CD4-positive, alpha-beta T cell (primary cell): ENCODE measurements at regions not wholly inside any gene's neighbourhood (a gene's known extent, or its start where the extent isn't known, plus 50 kb on each side); places are given as distances from the start of the nearest gene placed in this dataset.

Experiments
- ATAC-seq: fragments of 200-7000 bp; cut with Tn5 transposase; one replicate; pipeline ENCODE4 v1.10.0; 2022; ENCODE audit warnings: mild to moderate bottlenecking; ENCODE audit not compliant: poor library complexity
- CTCF ChIA-PET: fragments of 350-600 bp; sonication (Branson Sonifier 250); formaldehyde crosslinking; loops from one replicate; lab custom pipeline; 2021; ENCODE audit warnings: antibody characterized with exemption, inconsistent platforms; lab: Charles Lee
- POLR2A ChIA-PET: fragments of 350-600 bp; sonication (Branson Sonifier 250); formaldehyde crosslinking; loops from one replicate; lab custom pipeline; 2021; ENCODE audit warnings: antibody characterized with exemption, inconsistent platforms; lab: Charles Lee
- DNase-seq, 14 experiments: peaks; one replicate each; pipeline ENCODE4 v3.0.0-alpha.2; 2013 to 2020; ENCODE audit warnings: mixed read lengths in 2 of 14
- H3K27ac ChIP-seq, 2 donors: one replicate each; pipeline versions ENCODE4 v1.5.1 to v1.7.0; 2013; ENCODE audit warnings: low read length in 2 of 2, low read depth in 1 of 2, mild to moderate bottlenecking in 1 of 2
- H3K27me3 ChIP-seq, 2 experiments: 1 replicate in 1 of 2; 2 replicates in 1 of 2; pipeline versions ENCODE4 v1.6.1 to v1.7.0; 2013; ENCODE audit warnings: low read length in 2 of 2, control low read depth in 1 of 2, mild to moderate bottlenecking in 1 of 2, moderate library complexity in 1 of 2; ENCODE audit not compliant: insufficient read depth in 2 of 2, control insufficient read depth in 1 of 2
- H3K36me3 ChIP-seq: one replicate; pipeline ENCODE4 v1.6.1; 2013; ENCODE audit warnings: low read length, control low read depth; ENCODE audit not compliant: insufficient read depth
- H3K4me1 ChIP-seq: one replicate; pipeline ENCODE4 v1.6.1; 2013; ENCODE audit warnings: low read length, control low read depth; ENCODE audit not compliant: insufficient read depth
- H3K4me3 ChIP-seq: one replicate; pipeline ENCODE4 v1.5.1; 2013; ENCODE audit warnings: mild to moderate bottlenecking, low read length, moderate library complexity
- H3K9me3 ChIP-seq, 2 experiments: 1 replicate in 1 of 2; 2 replicates in 1 of 2; pipeline versions ENCODE4 v1.6.1 to v1.7.0; 2013; ENCODE audit warnings: low read length in 2 of 2, mild to moderate bottlenecking in 2 of 2, control low read depth in 1 of 2, moderate library complexity in 1 of 2; ENCODE audit not compliant: control insufficient read depth in 1 of 2, insufficient read depth in 1 of 2
- H3K27ac Mint-ChIP-seq: one replicate; pipeline ENCODE4 v1.8.0; 2020; ENCODE audit warnings: mixed read lengths
- H3K27me3 Mint-ChIP-seq: one replicate; pipeline ENCODE4 v1.8.0; 2021; ENCODE audit warnings: mixed read lengths
- H3K36me3 Mint-ChIP-seq: one replicate; pipeline ENCODE4 v1.8.0; 2021; ENCODE audit warnings: low read depth, mixed read lengths
- H3K4me1 Mint-ChIP-seq: one replicate; pipeline ENCODE4 v1.8.0; 2021; ENCODE audit warnings: low read depth, mixed read lengths
- H3K4me3 Mint-ChIP-seq: one replicate; pipeline ENCODE4 v1.8.0; 2020; ENCODE audit warnings: mild to moderate bottlenecking, mixed read lengths
- H3K9me3 Mint-ChIP-seq: one replicate; pipeline ENCODE4 v1.8.0; 2020; ENCODE audit warnings: mixed read lengths
- CTCF ChIP-seq: fragments of 200-600 bp; IDR thresholded peaks from one replicate; pipeline ENCODE4 v1.8.0; 2022; ENCODE audit warnings: antibody characterized with exemption, mild to moderate bottlenecking
- intact Hi-C, 2 experiments: fragments of 100-400 bp; cut with DNase I in 1 of 2; cut with micrococcal nuclease in 1 of 2; formaldehyde crosslinking; loops; one replicate each; pipeline versions ENCODE4 v1.15.1 to v1.9.0; 2023 to 2025; cut with DNase I, micrococcal nuclease

GRCh38 chr14:76595266-76595665 lies 166.0 kb upstream of the VASH1 start:
- Mint-ChIP-seq H3K4me1 (no peaks in the 10 kb centered on the region), H3K4me3 (no peak overlapping the region), H3K9me3 (no peaks in the 10 kb centered on the region), H3K27ac (no peak overlapping the region), H3K27me3 (peaks cover 39% of the 10 kb centered on the region), H3K36me3 (no peaks in the 10 kb centered on the region)
- Histone ChIP-seq H3K27ac (no peak overlapping the region), H3K27me3 (peaks cover 2 to 12% of the 10 kb centered on the region in 2 experiments), H3K4me1 (no peaks in the 10 kb centered on the region), H3K36me3 (no peaks in the 10 kb centered on the region), H3K4me3 (no peak overlapping the region), H3K9me3 (no peaks in the 10 kb centered on the region)
- intact Hi-C loops = no loop called here
- ATAC-seq (no peak), DNase-seq (no peak)
- TF ChIP-seq CTCF = no peak
- CTCF ChIA-PET = no interaction called here
- POLR2A ChIA-PET = no interaction called here

GRCh38 chr14:76597387-76597786 lies 163.9 kb upstream of the VASH1 start:
- ATAC-seq (no peak), DNase-seq (no peak)
- ChIA-PET CTCF (no interaction called here), POLR2A (no interaction called here)
- Histone ChIP-seq H3K4me3 (no peak overlapping the region), H3K4me1 (no peaks in the 10 kb centered on the region), H3K27me3 (peaks cover 2 to 4% of the 10 kb centered on the region in 2 experiments), H3K9me3 (peaks cover 0 to 4% of the 10 kb centered on the region in 2 experiments), H3K27ac (no peak overlapping the region), H3K36me3 (no peaks in the 10 kb centered on the region)
- no peak for TF ChIP-seq CTCF
- no peaks in the 10 kb centered on the region for H3K4me1 Mint-ChIP-seq
- no peak overlapping the region for H3K4me3 Mint-ChIP-seq
- peaks cover 25% of the 10 kb centered on the region for H3K27me3 Mint-ChIP-seq
- H3K9me3 Mint-ChIP-seq = no peaks in the 10 kb centered on the region
- intact Hi-C loops = no loop called here
- no peak overlapping the region for H3K27ac Mint-ChIP-seq
- no peaks in the 10 kb centered on the region for H3K36me3 Mint-ChIP-seq

GRCh38 chr14:76599141-76599540 lies 162.1 kb upstream of the VASH1 start:
- Mint-ChIP-seq H3K9me3 (no peaks in the 10 kb centered on the region), H3K27ac (no peak overlapping the region), H3K36me3 (no peaks in the 10 kb centered on the region), H3K4me1 (no peaks in the 10 kb centered on the region), H3K4me3 (no peak overlapping the region), H3K27me3 (peaks cover 21% of the 10 kb centered on the region)
- H3K36me3 ChIP-seq = no peaks in the 10 kb centered on the region
- no peak for DNase-seq
- H3K27me3 ChIP-seq = peaks cover 0 to under 1% of the 10 kb centered on the region in 2 experiments
- H3K4me1 ChIP-seq = no peaks in the 10 kb centered on the region
- POLR2A ChIA-PET = no interaction called here
- peaks cover 0 to 4% of the 10 kb centered on the region in 2 experiments for H3K9me3 ChIP-seq
- H3K27ac ChIP-seq = no peak overlapping the region
- intact Hi-C loops = no loop called here
- no peak for TF ChIP-seq CTCF
- no peak overlapping the region for H3K4me3 ChIP-seq
- CTCF ChIA-PET = no interaction called here
- no peak for ATAC-seq
